Endothelial cell (in vitro differentiated cells): ENCODE measurements at regions not wholly inside any gene's neighbourhood (a gene's known extent, or its start where the extent isn't known, plus 50 kb on each side); places are given as distances from the start of the nearest gene placed in this dataset.

Experiments
- DNase-seq: peaks from one replicate; pipeline ENCODE4 v3.0.0; 2021; ENCODE audit warnings: low spot score
- H3K27ac Mint-ChIP-seq: one replicate; pipeline ENCODE4 v1.8.0; 2021; ENCODE audit warnings: mixed read lengths, inconsistent platforms; ENCODE audit not compliant: unreplicated experiment
- H3K27me3 Mint-ChIP-seq: one replicate; pipeline ENCODE4 v1.8.0; 2021; ENCODE audit warnings: mild to moderate bottlenecking, moderate library complexity, mixed read lengths, inconsistent platforms; ENCODE audit not compliant: unreplicated experiment
- H3K36me3 Mint-ChIP-seq: one replicate; pipeline ENCODE4 v1.8.0; 2021; ENCODE audit warnings: mild to moderate bottlenecking, low read depth, mixed read lengths, inconsistent platforms; ENCODE audit not compliant: unreplicated experiment
- H3K4me1 Mint-ChIP-seq: one replicate; pipeline ENCODE4 v1.8.0; 2021; ENCODE audit warnings: mild to moderate bottlenecking, mixed read lengths, inconsistent platforms; ENCODE audit not compliant: unreplicated experiment
- H3K4me3 Mint-ChIP-seq: one replicate; pipeline ENCODE4 v1.8.0; 2021; ENCODE audit warnings: mild to moderate bottlenecking, mixed read lengths, inconsistent platforms; ENCODE audit not compliant: unreplicated experiment
- H3K9me3 Mint-ChIP-seq: one replicate; pipeline ENCODE4 v1.8.0; 2021; ENCODE audit warnings: mixed read lengths, inconsistent platforms; ENCODE audit not compliant: unreplicated experiment
- TF ChIP-seq, protein P1 (sequence below): fragments of 200-600 bp; sonication (generic); IDR thresholded peaks from one replicate; pipeline ENCODE4 v1.5.0; 2021; ENCODE audit warnings: antibody characterized with exemption; ENCODE audit not compliant: unreplicated experiment

DNA sequence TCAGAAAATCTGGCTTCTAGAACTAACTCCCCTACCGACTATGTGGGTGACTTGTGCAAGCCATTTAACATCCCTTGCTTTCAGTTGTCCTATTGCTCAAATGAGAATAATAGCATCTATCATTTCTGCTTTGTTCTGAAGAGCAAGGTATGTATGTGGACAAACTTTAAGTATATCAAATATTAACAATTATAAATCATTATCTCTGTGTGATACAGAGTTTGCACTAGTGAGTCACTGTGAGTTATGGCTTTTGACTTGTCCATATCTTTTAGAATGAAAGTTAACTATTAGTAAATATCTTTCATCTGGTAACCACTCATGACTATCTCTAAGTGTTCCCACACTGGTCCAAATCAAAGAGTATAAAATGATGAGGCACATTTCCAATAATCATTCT is 812.9 kb upstream of the ADGRL2 start:
- Mint-ChIP-seq H3K9me3 (no peaks in the 10 kb centered on the region), H3K27me3 (no peaks in the 10 kb centered on the region), H3K4me3 (no peak overlapping the region), H3K4me1 (no peaks in the 10 kb centered on the region), H3K27ac (no peak overlapping the region), H3K36me3 (no peaks in the 10 kb centered on the region)
- DNase-seq = no peak
- TF ChIP-seq, protein P1, sequence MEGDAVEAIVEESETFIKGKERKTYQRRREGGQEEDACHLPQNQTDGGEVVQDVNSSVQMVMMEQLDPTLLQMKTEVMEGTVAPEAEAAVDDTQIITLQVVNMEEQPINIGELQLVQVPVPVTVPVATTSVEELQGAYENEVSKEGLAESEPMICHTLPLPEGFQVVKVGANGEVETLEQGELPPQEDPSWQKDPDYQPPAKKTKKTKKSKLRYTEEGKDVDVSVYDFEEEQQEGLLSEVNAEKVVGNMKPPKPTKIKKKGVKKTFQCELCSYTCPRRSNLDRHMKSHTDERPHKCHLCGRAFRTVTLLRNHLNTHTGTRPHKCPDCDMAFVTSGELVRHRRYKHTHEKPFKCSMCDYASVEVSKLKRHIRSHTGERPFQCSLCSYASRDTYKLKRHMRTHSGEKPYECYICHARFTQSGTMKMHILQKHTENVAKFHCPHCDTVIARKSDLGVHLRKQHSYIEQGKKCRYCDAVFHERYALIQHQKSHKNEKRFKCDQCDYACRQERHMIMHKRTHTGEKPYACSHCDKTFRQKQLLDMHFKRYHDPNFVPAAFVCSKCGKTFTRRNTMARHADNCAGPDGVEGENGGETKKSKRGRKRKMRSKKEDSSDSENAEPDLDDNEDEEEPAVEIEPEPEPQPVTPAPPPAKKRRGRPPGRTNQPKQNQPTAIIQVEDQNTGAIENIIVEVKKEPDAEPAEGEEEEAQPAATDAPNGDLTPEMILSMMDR = no peak

DNA sequence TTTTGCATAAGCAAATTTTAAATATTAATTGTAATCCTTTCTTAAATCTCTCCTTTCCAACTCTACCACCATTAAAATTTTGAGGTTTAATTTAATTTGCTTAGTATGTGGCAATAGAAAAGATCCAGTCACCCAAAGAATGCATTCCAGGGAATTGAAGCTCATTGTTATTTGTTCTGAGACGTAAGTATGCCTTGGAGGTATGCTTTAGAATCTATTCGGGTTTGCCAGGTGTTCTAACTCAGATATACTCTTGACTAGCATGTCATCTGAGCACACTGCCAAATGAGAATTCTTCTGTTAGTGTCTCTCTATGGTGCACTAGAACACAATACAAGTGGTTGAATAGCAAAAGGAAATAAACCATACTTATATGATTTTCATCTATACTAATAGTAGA is 813.6 kb upstream of the ADGRL2 start:
- Mint-ChIP-seq H3K4me3 (no peak overlapping the region), H3K27ac (no peak overlapping the region), H3K4me1 (no peaks in the 10 kb centered on the region), H3K36me3 (no peaks in the 10 kb centered on the region), H3K27me3 (no peaks in the 10 kb centered on the region), H3K9me3 (no peaks in the 10 kb centered on the region)
- DNase-seq = no peak
- TF ChIP-seq, protein P1 = no peak

DNA sequence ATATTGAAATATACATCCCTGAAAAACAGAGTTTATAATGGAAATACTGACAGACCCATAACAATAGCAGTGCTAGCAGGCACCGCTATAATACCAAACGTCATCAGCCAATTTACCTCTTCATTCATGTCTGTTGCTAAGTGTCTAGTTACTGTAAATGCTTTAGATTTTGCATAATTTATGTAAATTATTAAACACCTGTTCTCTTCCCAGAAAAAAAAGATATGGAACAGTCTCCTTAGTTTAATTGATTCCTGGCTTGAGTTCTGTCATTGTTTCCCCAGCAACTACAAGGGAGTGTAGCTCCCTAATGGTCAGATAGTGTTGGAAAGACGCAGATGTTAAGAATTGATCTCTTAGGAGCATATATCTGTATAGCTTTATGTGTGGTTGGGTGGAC is 817.9 kb upstream of the ADGRL2 start:
- no peak overlapping the region for H3K27ac Mint-ChIP-seq
- TF ChIP-seq, protein P1 = no peak
- H3K27me3 Mint-ChIP-seq = no peaks in the 10 kb centered on the region
- no peak overlapping the region for H3K4me3 Mint-ChIP-seq
- no peaks in the 10 kb centered on the region for H3K4me1 Mint-ChIP-seq
- H3K9me3 Mint-ChIP-seq = no peaks in the 10 kb centered on the region
- no peak for DNase-seq
- no peaks in the 10 kb centered on the region for H3K36me3 Mint-ChIP-seq

DNA sequence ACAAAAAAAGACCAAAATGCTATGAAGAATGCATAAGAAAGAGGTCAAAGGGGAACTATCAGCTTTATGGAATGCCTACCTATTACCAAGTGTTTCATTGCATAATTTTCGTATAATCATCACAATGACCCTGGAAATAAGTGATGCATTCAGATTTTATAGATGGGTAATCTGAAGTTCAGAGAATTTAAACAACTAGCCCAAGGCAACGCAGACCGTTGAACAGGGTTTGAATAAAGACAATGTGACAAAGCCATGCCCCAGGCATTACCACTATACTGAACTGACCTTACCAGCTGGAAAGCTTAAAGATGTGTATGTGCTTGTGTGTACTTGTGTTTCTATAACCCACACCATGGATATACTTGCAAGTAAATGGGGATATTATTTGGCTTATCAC is 827.6 kb upstream of the ADGRL2 start:
- Mint-ChIP-seq H3K4me1 (no peaks in the 10 kb centered on the region), H3K27ac (no peak overlapping the region), H3K36me3 (no peaks in the 10 kb centered on the region), H3K27me3 (no peaks in the 10 kb centered on the region), H3K4me3 (no peak overlapping the region), H3K9me3 (no peaks in the 10 kb centered on the region)
- TF ChIP-seq, protein P1 = no peak
- DNase-seq = no peak

DNA sequence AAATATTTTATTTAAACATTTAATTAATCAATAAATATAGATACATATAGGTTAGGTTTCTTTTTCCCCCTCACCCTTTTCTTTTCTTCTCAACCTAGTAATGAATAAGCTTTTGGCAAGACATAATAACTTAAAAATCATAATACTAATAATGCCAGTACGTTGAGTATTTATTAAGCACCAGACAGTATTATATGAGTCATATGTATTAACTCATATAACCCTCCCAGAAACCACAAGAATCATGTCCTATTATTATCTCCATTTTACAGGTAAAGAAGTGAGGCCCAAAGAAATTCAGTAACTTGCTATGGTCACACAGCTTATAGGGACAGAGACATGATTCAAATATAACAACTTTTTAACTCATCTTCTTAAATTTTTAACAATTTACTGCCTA is 834.5 kb upstream of the ADGRL2 start:
- TF ChIP-seq, protein P1 = no peak
- no peak for DNase-seq
- no peaks in the 10 kb centered on the region for H3K9me3 Mint-ChIP-seq
- H3K4me3 Mint-ChIP-seq = no peak overlapping the region
- no peaks in the 10 kb centered on the region for H3K4me1 Mint-ChIP-seq
- no peak overlapping the region for H3K27ac Mint-ChIP-seq
- H3K36me3 Mint-ChIP-seq = no peaks in the 10 kb centered on the region
- H3K27me3 Mint-ChIP-seq = no peaks in the 10 kb centered on the region
